ENCODE measurements at regions not wholly inside any gene's neighbourhood (a gene's known extent, or its start where the extent isn't known, plus 50 kb on each side); places are given as distances from the start of the nearest gene placed in this dataset.

DNA sequence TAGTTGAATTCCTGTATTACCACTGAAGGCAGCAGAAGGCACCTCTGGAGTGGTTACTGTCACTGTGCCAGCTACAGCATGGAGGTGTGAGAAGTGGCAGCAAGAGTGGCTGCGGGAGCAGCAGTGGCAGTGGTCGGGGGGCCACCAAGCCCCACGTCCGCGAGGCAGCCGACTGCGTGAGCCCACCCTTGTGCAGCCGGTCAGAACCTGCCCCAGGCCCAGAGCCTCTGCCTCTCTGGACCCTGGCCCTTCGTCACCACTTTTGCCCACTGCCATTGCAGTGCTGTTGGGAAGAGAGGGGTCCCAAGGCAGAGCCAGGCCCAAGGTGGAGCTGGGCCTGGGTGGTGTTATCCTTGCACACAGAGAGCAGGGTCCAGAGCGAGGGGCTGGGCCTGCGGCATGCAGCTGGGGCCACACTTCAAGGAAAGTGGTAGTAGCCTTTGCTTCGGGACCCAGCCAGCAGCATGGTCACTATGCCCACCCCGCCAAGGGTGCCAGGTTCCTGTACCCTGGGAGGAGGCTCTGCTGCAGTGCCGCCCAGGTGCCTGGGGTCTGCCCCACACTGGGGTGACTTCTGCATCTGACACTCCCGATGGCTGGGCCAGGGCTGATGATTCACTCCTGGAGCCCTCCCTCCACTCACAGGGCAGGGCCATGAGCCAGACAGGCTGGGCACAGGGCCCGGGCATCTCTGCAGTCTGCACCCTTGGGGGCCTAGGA is 450.1 kb upstream of the LRATD1 start:
- no peak for DNase-seq
- H3K27ac ChIP-seq (replicated peaks): no peak overlapping the region
- no peak for TF ChIP-seq CTCF (IDR thresholded peaks at IDR 0.05; ENCODE audit: borderline replicate concordance)
- intact Hi-C loops (cut with micrococcal nuclease): no loop called here
- no peak overlapping the region for H3K4me3 ChIP-seq
- no peaks in the 10 kb centered on the region for H3K4me1 ChIP-seq
- no peaks in the 10 kb centered on the region for H3K36me3 ChIP-seq
- H3K27me3 ChIP-seq (ENCODE audit: low read depth): no peaks in the 10 kb centered on the region
- H3K9me3 ChIP-seq (replicated peaks): peaks cover 4% of the 10 kb centered on the region

DNA sequence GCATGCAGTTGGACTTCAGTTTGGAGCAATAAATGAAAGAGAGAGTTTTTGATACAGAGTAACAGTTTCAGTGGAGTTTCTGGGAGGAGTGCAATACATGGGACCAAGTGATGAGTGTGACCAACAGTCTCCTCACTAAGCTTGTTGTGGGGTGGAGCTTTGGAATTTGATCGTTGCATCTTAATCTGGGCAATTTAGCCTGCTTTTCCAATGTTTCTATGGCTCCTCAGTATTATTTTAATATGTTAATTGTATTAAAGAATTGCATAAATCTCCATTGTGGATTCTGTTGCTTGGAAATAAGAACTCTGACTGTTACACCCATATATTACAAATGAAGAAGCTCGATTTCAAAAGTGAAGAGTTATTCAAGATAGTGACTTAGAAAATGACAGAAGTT is 446.6 kb upstream of the LRATD1 start:
- no peak for TF ChIP-seq CTCF (IDR thresholded peaks at IDR 0.05; ENCODE audit: borderline replicate concordance)
- intact Hi-C loops (cut with micrococcal nuclease): no loop called here

DNA sequence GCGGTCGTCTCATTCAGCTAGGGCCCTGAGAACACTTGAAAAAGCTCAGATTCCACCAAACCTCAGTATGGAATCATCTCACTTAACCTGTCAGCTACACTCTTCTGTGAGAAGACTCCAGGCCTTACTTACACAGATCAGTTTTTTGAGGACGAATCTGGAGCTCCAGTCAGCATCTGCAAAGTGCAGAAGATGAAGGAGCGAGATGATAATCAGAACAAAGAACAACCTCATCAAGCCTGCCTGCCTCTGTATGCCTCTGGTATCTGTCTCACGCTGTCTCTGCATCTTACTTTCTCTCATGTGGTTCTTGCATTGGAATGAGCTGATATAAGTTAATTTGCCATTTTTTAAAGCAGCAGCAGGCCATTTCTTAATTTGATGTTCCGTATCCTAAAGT is 444.1 kb upstream of the LRATD1 start:
- Histone ChIP-seq H3K9me3 (replicated peaks) (no peaks in the 10 kb centered on the region), H3K27me3 (ENCODE audit: low read depth) (no peaks in the 10 kb centered on the region), H3K36me3 (no peaks in the 10 kb centered on the region), H3K4me3 (no peak overlapping the region), H3K4me1 (no peaks in the 10 kb centered on the region), H3K27ac (replicated peaks) (no peak overlapping the region)
- TF ChIP-seq CTCF (IDR thresholded peaks at IDR 0.05; ENCODE audit: borderline replicate concordance): no peak
- no peak for DNase-seq
- intact Hi-C loops (cut with micrococcal nuclease): no loop called here

More for the DNA sequence above, 446.6 kb upstream of the LRATD1 start:
- DNase-seq: no peak
- Histone ChIP-seq H3K4me1 (no peaks in the 10 kb centered on the region), H3K36me3 (no peaks in the 10 kb centered on the region), H3K4me3 (no peak overlapping the region), H3K27ac (replicated peaks) (no peak overlapping the region), H3K9me3 (replicated peaks) (no peaks in the 10 kb centered on the region), H3K27me3 (ENCODE audit: low read depth) (no peaks in the 10 kb centered on the region)

GRCh38 chr2:14189929-14190328 is 442.6 kb upstream of the LRATD1 start:
- Histone ChIP-seq H3K4me1 (no peaks in the 10 kb centered on the region), H3K36me3 (no peaks in the 10 kb centered on the region), H3K4me3 (no peak overlapping the region), H3K27ac (replicated peaks) (no peak overlapping the region), H3K9me3 (replicated peaks) (no peaks in the 10 kb centered on the region), H3K27me3 (ENCODE audit: low read depth) (no peaks in the 10 kb centered on the region)
- no peak for TF ChIP-seq CTCF (IDR thresholded peaks at IDR 0.05; ENCODE audit: borderline replicate concordance)
- intact Hi-C loops (cut with micrococcal nuclease): no loop called here
- no peak for DNase-seq

- Histone ChIP-seq H3K4me1 (no peaks in the 10 kb centered on the region), H3K27ac (replicated peaks) (no peak overlapping the region), H3K9me3 (replicated peaks) (no peaks in the 10 kb centered on the region), H3K27me3 (ENCODE audit: low read depth) (no peaks in the 10 kb centered on the region), H3K36me3 (no peaks in the 10 kb centered on the region), H3K4me3 (no peak overlapping the region)
- no peak for TF ChIP-seq CTCF (IDR thresholded peaks at IDR 0.05; ENCODE audit: borderline replicate concordance)
- no peak for DNase-seq
- intact Hi-C loops (cut with micrococcal nuclease): no loop called here
Measured at GRCh38 chr2:14194233-14194632, 438.3 kb upstream of the LRATD1 start.

All from left ventricle myocardium inferior (tissue), 1 donor.